Esophagus muscularis mucosa (tissue), 4 donors: ENCODE measurements at regions not wholly inside any gene's neighbourhood (a gene's known extent, or its start where the extent isn't known, plus 50 kb on each side); places are given as distances from the start of the nearest gene placed in this dataset.

ENCODE experiments used
- DNase-seq: peaks from one replicate; pipeline ENCODE4 v3.0.0-alpha.2; 2017; ENCODE audit errors: extremely low spot score
- H3K27ac ChIP-seq, 4 donors: fragments of 200-600 bp; sonication (generic); replicated peaks in 1 of 4; 1 replicate in 3 of 4; 2 replicates in 1 of 4; pipeline ENCODE4 v1.5.1; 2016 to 2019; ENCODE audit warnings: mild to moderate bottlenecking in 1 of 4
- H3K27me3 ChIP-seq, 4 donors: fragments of 200-600 bp; sonication (generic); one replicate each; pipeline versions ENCODE4 v1.5.1 to v1.6.0; 2016 to 2019
- H3K36me3 ChIP-seq, 4 donors: fragments of 200-600 bp; sonication (generic); one replicate each; pipeline ENCODE4 v1.5.1; 2016 to 2019
- H3K4me1 ChIP-seq, 4 donors: fragments of 200-600 bp; sonication (generic); one replicate each; pipeline ENCODE4 v1.5.1; 2016 to 2019
- H3K4me3 ChIP-seq, 4 donors: fragments of 200-600 bp; sonication (generic); 1 replicate in 2 of 4; 2 replicates in 2 of 4; pipeline ENCODE4 v1.5.1; 2016 to 2019; ENCODE audit warnings: mild to moderate bottlenecking in 4 of 4, moderate library complexity in 1 of 4
- H3K9me3 ChIP-seq, 4 donors: fragments of 200-600 bp; sonication (generic); 1 replicate in 3 of 4; 2 replicates in 1 of 4; pipeline ENCODE4 v1.5.1; 2016 to 2019
- CTCF ChIP-seq, 3 experiments: fragments of 200-600 bp in 2 of 3; fragments of 450-650 bp in 1 of 3; sonication (generic) in 2 of 3; IDR thresholded peaks; one replicate each; pipeline ENCODE4 v1.5.1; 2017 to 2019; ENCODE audit warnings: antibody characterized with exemption in 3 of 3, mild to moderate bottlenecking in 2 of 3, moderate library complexity in 1 of 3
- EP300 ChIP-seq: sonication (generic); formaldehyde crosslinking; IDR thresholded peaks from one replicate; pipeline ENCODE4 v1.6.1; 2017; ENCODE audit warnings: antibody characterized with exemption
- POLR2A ChIP-seq: fragments of 450-650 bp; IDR thresholded peaks from one replicate; pipeline ENCODE4 v1.6.1; 2017; ENCODE audit warnings: antibody characterized with exemption, moderate library complexity, mild to moderate bottlenecking, low read depth
- POLR2AphosphoS5 ChIP-seq, 2 donors: sonication (generic); formaldehyde crosslinking; IDR thresholded peaks; one replicate each; pipeline ENCODE4 v1.6.1; 2017; ENCODE audit warnings: antibody characterized with exemption in 2 of 2
- WGBS: methylation state at CpG from one replicate; pipeline ENCODE4 v1.1.5; 2018; 5-methylcytosine and 5-hydroxymethylcytosine counted together
- intact Hi-C: fragments of 100-400 bp; cut with DNase I; formaldehyde crosslinking; loops from one replicate; pipeline ENCODE4 v1.15.1; 2023

GRCh38 chrY:8781184-8781890, 555.9 kb upstream of the TSPY4 start:
- Histone ChIP-seq H3K4me1 (no peaks in the 10 kb centered on the region), H3K9me3 (no peaks in the 10 kb centered on the region), H3K27me3 (no peaks in the 10 kb centered on the region), H3K27ac (no peak overlapping the region), H3K36me3 (no peaks in the 10 kb centered on the region), H3K4me3 (no peak overlapping the region)
- TF ChIP-seq CTCF (IDR thresholded peaks at IDR 0.05) (no peak), POLR2AphosphoS5 (IDR thresholded peaks at IDR 0.05) (no peak), POLR2A (no peak), EP300 (no peak)
- intact Hi-C loops = no loop called here
- no CpG with 5 or more reads among the region's 4 CpGs for WGBS
- DNase-seq = no peak

- H3K9me3 ChIP-seq = no peaks in the 10 kb centered on the region
Observed at GRCh38 chrY:8794561-8794960, 542.7 kb upstream of the TSPY4 start.

GRCh38 chrY:8804317-8804716, 532.9 kb upstream of the TSPY4 start:
- no peak overlapping the region for H3K27ac ChIP-seq
- intact Hi-C loops = no loop called here
- H3K27me3 ChIP-seq = no peaks in the 10 kb centered on the region
- no CpG with 5 or more reads among the region's 3 CpGs for WGBS
- no peaks in the 10 kb centered on the region for H3K4me1 ChIP-seq
- TF ChIP-seq EP300 (no peak), POLR2AphosphoS5 (IDR thresholded peaks at IDR 0.05) (no peak), POLR2A (no peak), CTCF (IDR thresholded peaks at IDR 0.05) (no peak)
- DNase-seq = no peak
- H3K36me3 ChIP-seq = no peaks in the 10 kb centered on the region
- H3K4me3 ChIP-seq = no peak overlapping the region
- no peaks in the 10 kb centered on the region for H3K9me3 ChIP-seq

More at GRCh38 chrY:8794561-8794960, 542.7 kb upstream of the TSPY4 start:
- intact Hi-C loops = no loop called here
- no peak for TF ChIP-seq CTCF (IDR thresholded peaks at IDR 0.05)
- no peak for TF ChIP-seq EP300
- no peak for TF ChIP-seq POLR2A
- no peak for TF ChIP-seq POLR2AphosphoS5 (IDR thresholded peaks at IDR 0.05)
- H3K27ac ChIP-seq = no peak overlapping the region
- no CpG with 5 or more reads among the region's 2 CpGs for WGBS
- H3K27me3 ChIP-seq = no peaks in the 10 kb centered on the region
- H3K4me1 ChIP-seq = no peaks in the 10 kb centered on the region
- DNase-seq = no peak
- H3K4me3 ChIP-seq = no peak overlapping the region
- H3K36me3 ChIP-seq = no peaks in the 10 kb centered on the region

- WGBS = no CpG with 5 or more reads among the region's 5 CpGs
Observed at GRCh38 chrY:8807648-8808408, 529.4 kb upstream of the TSPY4 start.

More at GRCh38 chrY:8807648-8808408, 529.4 kb upstream of the TSPY4 start:
- Histone ChIP-seq H3K27me3 (no peaks in the 10 kb centered on the region), H3K9me3 (no peaks in the 10 kb centered on the region), H3K27ac (no peak overlapping the region), H3K4me3 (no peak overlapping the region), H3K4me1 (no peaks in the 10 kb centered on the region), H3K36me3 (no peaks in the 10 kb centered on the region)
- no peak for DNase-seq
- TF ChIP-seq CTCF (IDR thresholded peaks at IDR 0.05) (peak in 1 of 3 experiments; percentile 40), POLR2A (no peak), EP300 (no peak), POLR2AphosphoS5 (IDR thresholded peaks at IDR 0.05) (no peak)
- intact Hi-C loops = no loop called here
